Limb (tissue), 2 donors: ENCODE measurements at regions not wholly inside any gene's neighbourhood (a gene's known extent, or its start where the extent isn't known, plus 50 kb on each side); places are given as distances from the start of the nearest gene placed in this dataset.
"Not testable (repeated sequence)": the region's sequence is repeated elsewhere in the genome, so short reads cannot be mapped to it uniquely, and the experiment has no call there.

ENCODE experiments used
- DNase-seq, 2 donors: peaks; one replicate each; pipeline ENCODE4 v3.0.0-alpha.2; 2016; ENCODE audit errors: extremely low spot score in 2 of 2

GRCh38 chr10:29363930-29364329 lies 75.1 kb downstream of the LYZL1 start:
- not testable (repeated sequence) for DNase-seq

DNA sequence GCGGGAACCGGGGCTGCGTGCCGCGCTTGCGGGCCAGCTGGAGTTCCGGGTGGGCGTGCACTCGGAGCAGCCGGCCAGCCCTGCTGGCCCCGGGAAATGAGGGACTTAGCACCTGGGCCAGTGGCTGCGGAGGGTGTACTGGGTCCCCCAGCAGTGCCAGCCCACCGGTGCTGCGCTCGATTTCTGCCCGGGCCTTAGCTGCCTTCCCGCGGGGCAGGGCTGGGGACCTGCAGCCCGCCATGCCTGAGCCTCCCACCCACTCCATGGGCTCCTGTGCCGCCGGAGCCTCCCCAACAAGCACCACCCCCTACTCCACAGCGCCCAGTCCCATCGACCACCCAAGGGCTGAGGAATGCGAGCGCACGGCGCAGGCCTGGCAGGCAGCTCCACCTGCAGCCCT lies 77.3 kb downstream of the LYZL1 start:
- not testable (repeated sequence) for DNase-seq

- no peak for DNase-seq
Observed at GRCh38 chr10:29369419-29369818, 80.5 kb downstream of the LYZL1 start.

- DNase-seq = peak; percentile 63 to 68
Observed at GRCh38 chr10:29370097-29371092, 81.5 kb downstream of the LYZL1 start.

- no peak for DNase-seq
Observed at GRCh38 chr10:29372920-29373319, 84.0 kb downstream of the LYZL1 start.

- DNase-seq = no peak
Observed at GRCh38 chr10:29374162-29374561, 85.3 kb downstream of the LYZL1 start.

DNA sequence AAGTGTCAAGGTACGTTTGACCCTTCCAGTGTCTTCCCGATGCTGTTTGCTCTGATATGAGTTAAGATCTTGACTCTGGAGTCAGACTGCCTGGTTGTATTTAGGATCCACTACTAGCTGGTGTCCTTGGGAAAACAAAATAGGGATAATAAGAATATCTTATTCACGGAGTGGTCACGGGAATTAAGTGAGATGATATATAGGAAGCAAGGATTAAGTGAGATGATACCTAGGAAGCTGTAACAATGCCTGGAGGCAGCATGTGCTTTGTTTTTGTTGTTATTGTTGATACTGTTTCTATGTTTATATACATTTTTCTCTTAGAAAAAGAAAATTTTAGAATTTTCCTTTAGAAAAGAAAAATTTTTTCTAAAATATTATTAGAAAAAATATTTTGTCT lies 87.0 kb downstream of the LYZL1 start:
- no peak for DNase-seq

DNA sequence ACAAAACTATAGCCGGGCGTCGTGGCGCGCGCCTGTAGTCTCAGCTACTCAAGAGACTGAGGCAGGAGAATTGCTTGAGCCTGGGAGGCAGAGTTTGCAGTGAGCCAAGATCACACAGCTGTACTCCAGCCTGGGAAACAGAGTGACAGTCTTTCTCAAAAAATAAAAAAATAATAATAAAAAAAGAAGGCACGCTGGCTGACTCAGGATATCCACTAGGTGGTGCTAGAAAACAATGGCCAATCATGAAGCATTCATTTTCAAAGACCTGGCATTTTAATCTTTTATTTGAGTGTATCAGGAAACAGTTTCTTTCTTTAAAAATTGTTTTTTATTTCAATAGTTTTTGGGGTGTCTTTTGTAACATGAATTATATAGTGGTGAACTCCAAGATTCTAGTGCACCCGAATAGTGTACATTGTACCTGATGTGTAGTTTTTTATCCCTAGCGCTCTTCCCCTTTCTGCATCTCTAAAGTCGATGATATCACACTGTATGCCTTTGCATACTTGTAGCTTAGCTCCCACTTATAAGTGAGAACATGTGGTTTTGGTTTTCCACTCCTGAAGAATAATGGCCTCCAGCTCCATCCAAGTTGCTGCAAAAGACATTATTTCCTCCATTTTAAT lies 88.6 kb downstream of the LYZL1 start:
- DNase-seq = peak in 1 of 2 donors; percentile 50

- no peak for DNase-seq
Observed at GRCh38 chr10:29378106-29378505, 89.2 kb downstream of the LYZL1 start.

DNA sequence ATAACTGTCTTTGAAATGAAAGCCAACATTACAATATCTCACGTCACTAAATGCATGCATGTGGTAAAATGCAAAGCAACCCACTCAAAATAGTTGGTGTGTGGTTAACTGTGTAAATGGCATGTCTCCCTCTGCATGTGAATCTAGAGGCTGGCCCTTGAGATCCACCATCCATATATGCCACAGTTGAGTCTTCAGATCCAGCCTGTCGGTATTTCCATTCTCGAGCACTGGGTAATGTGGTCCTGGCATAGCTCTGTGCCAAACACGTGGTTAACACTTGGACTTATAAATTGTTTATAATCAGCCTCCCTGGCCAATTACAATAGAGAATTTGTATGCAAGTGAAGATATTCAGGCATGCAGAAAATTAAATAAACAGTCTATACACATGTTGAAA lies 90.3 kb downstream of the LYZL1 start:
- no peak for DNase-seq

- not testable (repeated sequence) for DNase-seq
Observed at GRCh38 chr10:29379777-29380598, 91.1 kb downstream of the LYZL1 start.

- DNase-seq = peak in 1 of 2 donors; percentile 63
Observed at GRCh38 chr10:29380599-29381511, 92.0 kb downstream of the LYZL1 start.

DNA sequence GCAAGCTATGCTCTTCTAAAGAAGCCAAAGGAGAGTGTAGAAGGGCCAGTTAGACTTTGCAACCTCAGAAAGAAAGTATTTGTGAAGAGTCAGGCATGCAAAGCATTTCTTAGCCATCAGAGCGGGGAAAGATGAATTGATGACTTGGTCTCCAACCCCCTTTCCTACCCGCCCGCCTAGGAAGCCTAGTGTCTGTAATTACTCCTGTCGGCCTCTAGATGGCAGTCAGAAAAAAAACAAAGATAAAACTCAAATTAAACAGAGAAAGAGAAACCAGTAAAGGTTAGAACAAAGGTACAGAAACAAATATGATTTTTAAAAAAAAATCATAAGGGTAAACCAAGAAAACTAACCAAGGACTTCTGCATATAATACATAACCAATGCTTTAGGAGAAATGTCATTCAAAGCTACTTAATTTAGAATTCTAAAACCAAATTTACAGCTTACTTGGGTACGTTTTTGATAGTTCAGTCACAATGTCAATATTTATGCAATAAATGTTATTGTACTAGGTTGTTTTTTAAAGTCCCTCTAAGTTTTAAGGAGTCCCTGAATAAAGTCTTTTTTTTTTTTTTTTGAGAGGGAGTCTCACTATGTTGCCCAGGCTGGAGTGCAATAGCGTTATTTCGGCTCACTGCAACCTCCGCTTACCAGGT lies 97.6 kb downstream of the LYZL1 start:
- DNase-seq = peak in 1 of 2 donors; percentile 54

GRCh38 chr10:29387269-29387668 lies 98.4 kb downstream of the LYZL1 start:
- no peak for DNase-seq

DNA sequence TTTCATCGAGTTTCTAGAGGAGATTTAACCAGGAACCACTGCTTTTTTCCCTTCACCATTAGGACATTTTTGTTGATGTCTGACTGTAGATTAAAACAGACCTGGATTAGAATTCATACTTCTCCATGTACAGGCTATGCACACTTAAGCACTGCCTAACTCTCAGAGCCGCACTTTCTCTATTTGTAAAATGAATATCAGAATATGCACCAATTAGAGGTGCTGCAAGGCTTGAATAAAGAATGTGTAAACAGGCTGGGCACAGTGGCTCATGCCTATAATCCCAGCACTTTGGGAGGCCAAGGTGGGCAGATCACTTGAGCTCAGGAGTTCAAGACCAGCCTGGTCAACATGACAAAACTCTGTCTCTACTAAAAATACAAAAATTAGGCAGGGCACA lies 99.2 kb downstream of the LYZL1 start:
- DNase-seq = not testable (repeated sequence)

DNA sequence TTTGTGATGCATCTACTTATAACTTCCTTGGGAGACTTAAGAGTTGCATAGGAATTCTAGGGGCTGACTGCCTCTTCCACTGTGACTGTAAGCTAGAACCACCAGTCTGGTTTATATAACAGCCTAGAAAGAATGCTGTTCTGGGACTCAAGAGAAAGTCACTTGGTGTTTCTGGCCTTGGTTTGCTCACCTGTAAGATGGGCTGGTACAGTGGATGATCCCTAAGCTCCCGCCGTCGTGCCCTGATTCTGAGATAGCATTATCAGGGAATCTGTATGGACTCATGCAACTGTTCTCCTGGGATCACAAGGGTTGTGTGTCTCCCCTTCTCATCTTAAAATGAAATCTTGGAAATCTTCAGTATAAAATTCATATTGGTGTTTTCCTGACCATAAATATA lies 100.6 kb downstream of the LYZL1 start:
- no peak for DNase-seq

- DNase-seq = no peak
Observed at GRCh38 chr10:29389935-29390334, 101.1 kb downstream of the LYZL1 start.

DNA sequence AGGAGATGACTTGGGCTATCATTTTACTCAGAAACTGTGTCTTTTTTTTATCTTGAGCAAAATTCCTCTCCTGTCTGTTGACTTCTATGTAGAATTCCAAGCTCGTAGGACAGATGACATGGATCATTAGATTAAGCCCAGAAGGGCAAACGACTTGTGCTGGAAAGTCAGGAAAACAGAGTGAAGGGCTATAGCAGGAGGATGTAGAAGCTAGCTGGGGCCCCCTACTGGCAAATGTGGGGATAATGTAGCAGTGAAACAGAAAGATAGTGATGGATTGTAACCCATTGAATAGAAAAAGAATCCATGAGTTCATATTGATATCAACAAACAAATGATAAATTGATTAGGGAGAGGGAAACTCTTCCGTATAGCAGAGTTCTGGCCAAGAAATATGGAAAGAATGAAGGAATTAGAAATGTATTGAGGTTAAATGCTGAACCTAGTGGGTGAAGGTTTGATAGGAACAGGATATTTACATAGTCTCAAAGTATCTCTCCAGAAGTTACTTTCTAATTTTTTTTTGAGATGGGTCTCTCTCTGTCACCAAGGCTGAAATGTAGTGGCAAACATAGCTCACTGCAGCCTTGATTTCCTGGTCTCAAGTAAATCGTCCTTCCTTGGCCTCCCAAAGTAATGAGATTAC lies 103.6 kb downstream of the LYZL1 start:
- DNase-seq = peak; percentile 50 to 58

DNA sequence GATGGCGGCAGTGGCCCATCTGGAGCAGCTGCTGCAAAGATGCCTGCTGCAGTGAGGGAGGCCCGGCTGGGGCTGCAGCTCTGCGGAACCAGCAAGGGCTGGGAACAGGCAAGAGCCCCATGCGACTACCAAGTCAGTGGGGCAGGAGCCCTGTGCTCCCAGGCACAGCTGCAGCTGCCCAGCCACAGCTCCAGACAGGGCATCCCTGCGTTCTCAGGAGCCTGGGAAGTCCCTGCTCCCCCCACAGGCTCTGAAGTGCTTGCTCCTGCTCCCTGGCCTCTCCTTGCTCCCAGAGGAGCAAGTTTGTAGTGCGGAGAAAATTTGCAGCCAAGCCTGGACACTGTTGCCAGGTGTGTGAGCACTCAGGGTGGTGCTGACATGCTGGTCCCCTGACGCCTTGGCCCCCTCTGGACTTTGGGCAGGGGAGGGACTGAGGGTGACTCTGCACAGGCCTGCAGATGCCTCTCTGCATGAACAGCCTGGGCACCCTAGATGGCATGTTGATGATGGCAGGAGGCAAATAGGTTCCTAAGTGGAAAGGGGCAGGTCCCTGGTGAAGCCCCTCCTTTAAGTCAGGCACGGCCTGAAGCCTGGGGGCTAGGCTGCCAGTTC lies 105.6 kb downstream of the LYZL1 start:
- no peak for DNase-seq
